ENCODE measurements at regions not wholly inside any gene's neighbourhood (a gene's known extent, or its start where the extent isn't known, plus 50 kb on each side); places are given as distances from the start of the nearest gene placed in this dataset.
"Not testable (repeated sequence)": the region's sequence is repeated elsewhere in the genome, so short reads cannot be mapped to it uniquely, and the experiment has no call there.

- no peak for DNase-seq (ENCODE audit: low read depth in 3 of 3)
Measured at GRCh38 chr14:86911486-86911885, 1081.5 kb downstream of the GALC start.

GRCh38 chr14:86905386-86905926, 1087.5 kb downstream of the GALC start:
- not testable (repeated sequence) for DNase-seq (ENCODE audit: low read depth in 3 of 3)

GRCh38 chr14:86902176-86902950, 1090.6 kb downstream of the GALC start:
- no peak for DNase-seq (ENCODE audit: low read depth in 3 of 3)

- DNase-seq (ENCODE audit: low read depth in 3 of 3): no peak
Measured at GRCh38 chr14:86897704-86898513, 1095.1 kb downstream of the GALC start.

GRCh38 chr14:86897224-86897623, 1095.8 kb downstream of the GALC start:
- DNase-seq (ENCODE audit: low read depth in 3 of 3): no peak

GRCh38 chr14:86896701-86897100, 1096.3 kb downstream of the GALC start:
- no peak for DNase-seq (ENCODE audit: low read depth in 3 of 3)

GRCh38 chr14:86892152-86892956, 1100.6 kb downstream of the GALC start:
- no peak for DNase-seq (ENCODE audit: low read depth in 3 of 3)

GRCh38 chr14:86885280-86885679, 1107.7 kb downstream of the GALC start:
- DNase-seq (ENCODE audit: low read depth in 3 of 3): no peak

GRCh38 chr14:86884498-86884897, 1108.5 kb downstream of the GALC start:
- no peak for DNase-seq (ENCODE audit: low read depth in 3 of 3)

GRCh38 chr14:86882818-86883217, 1110.2 kb downstream of the GALC start:
- no peak for DNase-seq (ENCODE audit: low read depth in 3 of 3)

- DNase-seq (ENCODE audit: low read depth in 3 of 3): no peak
Measured at GRCh38 chr14:86865934-86866333, 1127.0 kb downstream of the GALC start.

- no peak for DNase-seq (ENCODE audit: low read depth in 3 of 3)
Measured at GRCh38 chr14:86858591-86858990, 1134.4 kb downstream of the GALC start.

GRCh38 chr14:86858031-86858430, 1135.0 kb downstream of the GALC start:
- DNase-seq (ENCODE audit: low read depth in 3 of 3): no peak

GRCh38 chr14:86852530-86852929, 1140.5 kb downstream of the GALC start:
- DNase-seq (ENCODE audit: low read depth in 3 of 3): no peak

- DNase-seq (ENCODE audit: low read depth in 3 of 3): no peak
Measured at GRCh38 chr14:86847140-86847539, 1145.8 kb downstream of the GALC start.

- DNase-seq (ENCODE audit: low read depth in 3 of 3): no peak
Measured at GRCh38 chr14:86838363-86838762, 1154.6 kb downstream of the GALC start.

- no peak for DNase-seq (ENCODE audit: low read depth in 3 of 3)
Measured at GRCh38 chr14:86826661-86827060, 1166.3 kb downstream of the GALC start.

- no peak for DNase-seq (ENCODE audit: low read depth in 3 of 3)
Measured at GRCh38 chr14:86824167-86824566, 1168.8 kb downstream of the GALC start.

- no peak for DNase-seq (ENCODE audit: low read depth in 3 of 3)
Measured at GRCh38 chr14:86823581-86823980, 1169.4 kb downstream of the GALC start.

- no peak for DNase-seq (ENCODE audit: low read depth in 3 of 3)
Measured at GRCh38 chr14:86815341-86815740, 1177.6 kb downstream of the GALC start.

GRCh38 chr14:86802726-86803125, 1190.3 kb downstream of the GALC start:
- DNase-seq (ENCODE audit: low read depth in 3 of 3): no peak

- no peak for DNase-seq (ENCODE audit: low read depth in 3 of 3)
Measured at GRCh38 chr14:86799244-86799647, 1193.7 kb downstream of the GALC start.
